Glutamatergic neuron (in vitro differentiated cells): ENCODE measurements at regions not wholly inside any gene's neighbourhood (a gene's known extent, or its start where the extent isn't known, plus 50 kb on each side); places are given as distances from the start of the nearest gene placed in this dataset.
"Not testable (repeated sequence)": the region's sequence is repeated elsewhere in the genome, so short reads cannot be mapped to it uniquely, and the experiment has no call there.

Experiments
- DNase-seq: peaks from one replicate; pipeline ENCODE4 v3.0.0; 2022
- H3K27ac Mint-ChIP-seq: one replicate; pipeline ENCODE4 v1.8.0; 2020; ENCODE audit warnings: mild to moderate bottlenecking, mixed read lengths, inconsistent platforms; ENCODE audit not compliant: unreplicated experiment
- H3K27me3 Mint-ChIP-seq: one replicate; pipeline ENCODE4 v1.8.0; 2020; ENCODE audit warnings: mild to moderate bottlenecking, moderate library complexity, mixed read lengths, inconsistent platforms; ENCODE audit not compliant: unreplicated experiment
- H3K36me3 Mint-ChIP-seq: one replicate; pipeline ENCODE4 v1.8.0; 2020; ENCODE audit warnings: mild to moderate bottlenecking, mixed read lengths, inconsistent platforms; ENCODE audit not compliant: unreplicated experiment
- H3K4me1 Mint-ChIP-seq: one replicate; pipeline ENCODE4 v1.8.0; 2020; ENCODE audit warnings: mild to moderate bottlenecking, low read depth, mixed read lengths, inconsistent platforms; ENCODE audit not compliant: unreplicated experiment
- H3K4me3 Mint-ChIP-seq: one replicate; pipeline ENCODE4 v1.8.0; 2020; ENCODE audit warnings: mild to moderate bottlenecking, mixed read lengths, inconsistent platforms; ENCODE audit not compliant: unreplicated experiment
- H3K9me3 Mint-ChIP-seq: one replicate; pipeline ENCODE4 v1.8.0; 2020; ENCODE audit warnings: mild to moderate bottlenecking, moderate library complexity, mixed read lengths, inconsistent platforms; ENCODE audit not compliant: unreplicated experiment
- TF ChIP-seq, protein P1 (sequence below): fragments of 200-600 bp; sonication (generic); IDR thresholded peaks from one replicate; pipeline ENCODE4 v1.5.0; 2021; ENCODE audit not compliant: partially characterized antibody, unreplicated experiment

- Mint-ChIP-seq H3K9me3 (peaks cover 1% of the 10 kb centered on the region), H3K36me3 (no peaks in the 10 kb centered on the region)
- TF ChIP-seq, protein P1, sequence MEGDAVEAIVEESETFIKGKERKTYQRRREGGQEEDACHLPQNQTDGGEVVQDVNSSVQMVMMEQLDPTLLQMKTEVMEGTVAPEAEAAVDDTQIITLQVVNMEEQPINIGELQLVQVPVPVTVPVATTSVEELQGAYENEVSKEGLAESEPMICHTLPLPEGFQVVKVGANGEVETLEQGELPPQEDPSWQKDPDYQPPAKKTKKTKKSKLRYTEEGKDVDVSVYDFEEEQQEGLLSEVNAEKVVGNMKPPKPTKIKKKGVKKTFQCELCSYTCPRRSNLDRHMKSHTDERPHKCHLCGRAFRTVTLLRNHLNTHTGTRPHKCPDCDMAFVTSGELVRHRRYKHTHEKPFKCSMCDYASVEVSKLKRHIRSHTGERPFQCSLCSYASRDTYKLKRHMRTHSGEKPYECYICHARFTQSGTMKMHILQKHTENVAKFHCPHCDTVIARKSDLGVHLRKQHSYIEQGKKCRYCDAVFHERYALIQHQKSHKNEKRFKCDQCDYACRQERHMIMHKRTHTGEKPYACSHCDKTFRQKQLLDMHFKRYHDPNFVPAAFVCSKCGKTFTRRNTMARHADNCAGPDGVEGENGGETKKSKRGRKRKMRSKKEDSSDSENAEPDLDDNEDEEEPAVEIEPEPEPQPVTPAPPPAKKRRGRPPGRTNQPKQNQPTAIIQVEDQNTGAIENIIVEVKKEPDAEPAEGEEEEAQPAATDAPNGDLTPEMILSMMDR, result no peak
Observed at GRCh38 chr17:56723421-56723820, 110.3 kb downstream of the C17orf67 start.

DNA sequence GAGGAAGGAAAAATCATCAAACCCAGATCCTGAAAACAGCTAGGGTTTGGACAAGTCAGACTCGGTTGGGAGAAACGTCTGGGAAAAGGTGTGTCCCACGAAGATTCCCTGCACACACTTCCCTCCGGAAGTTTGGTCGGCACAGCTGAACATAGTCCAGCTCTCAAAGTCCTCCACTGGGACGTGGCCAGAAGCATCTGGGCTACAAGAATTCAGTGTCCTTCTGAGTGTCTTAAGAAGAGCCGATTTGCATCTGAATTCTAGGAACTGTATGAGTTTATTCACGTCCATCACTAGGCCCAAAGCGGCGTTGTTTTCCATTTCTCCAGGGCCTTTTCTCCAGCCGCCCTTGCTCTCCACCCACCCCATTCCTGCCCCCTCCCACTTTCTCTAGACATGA lies 109.1 kb downstream of the C17orf67 start:
- DNase-seq, result no peak
- no peaks in the 10 kb centered on the region for H3K36me3 Mint-ChIP-seq
- peaks cover 1% of the 10 kb centered on the region for H3K9me3 Mint-ChIP-seq
- H3K27me3 Mint-ChIP-seq, result peaks cover 4% of the 10 kb centered on the region
- no peak overlapping the region for H3K27ac Mint-ChIP-seq
- TF ChIP-seq, protein P1, result no peak
- H3K4me1 Mint-ChIP-seq, result no peaks in the 10 kb centered on the region
- H3K4me3 Mint-ChIP-seq, result no peak overlapping the region

More at GRCh38 chr17:56723421-56723820, 110.3 kb downstream of the C17orf67 start:
- no peak overlapping the region for H3K27ac Mint-ChIP-seq
- DNase-seq, result no peak
- peaks cover 4% of the 10 kb centered on the region for H3K27me3 Mint-ChIP-seq
- H3K4me3 Mint-ChIP-seq, result no peak overlapping the region
- H3K4me1 Mint-ChIP-seq, result no peaks in the 10 kb centered on the region

DNA sequence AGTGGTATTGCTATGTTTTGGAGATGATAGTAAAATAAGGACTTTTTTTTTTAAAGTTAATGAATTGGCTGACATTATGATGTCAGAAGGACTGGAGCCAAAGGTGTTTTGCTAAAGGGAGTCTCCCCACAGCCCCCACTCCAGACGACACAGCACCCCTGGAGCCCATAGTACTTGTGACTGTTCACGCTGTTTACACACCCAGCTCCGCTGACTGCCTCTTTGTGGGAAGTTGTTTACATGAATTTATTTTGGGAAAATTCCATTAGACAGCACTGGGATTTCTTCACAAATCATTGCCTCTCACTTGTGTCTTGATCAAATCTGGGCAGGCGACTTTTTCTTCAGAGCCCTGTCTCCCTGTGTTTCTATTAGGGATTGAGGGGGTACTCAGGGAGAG lies 108.6 kb downstream of the C17orf67 start:
- no peaks in the 10 kb centered on the region for H3K4me1 Mint-ChIP-seq
- DNase-seq, result no peak
- no peaks in the 10 kb centered on the region for H3K36me3 Mint-ChIP-seq
- peaks cover 1% of the 10 kb centered on the region for H3K9me3 Mint-ChIP-seq
- no peak overlapping the region for H3K27ac Mint-ChIP-seq
- H3K4me3 Mint-ChIP-seq, result no peak overlapping the region
- peaks cover 4% of the 10 kb centered on the region for H3K27me3 Mint-ChIP-seq
- TF ChIP-seq, protein P1, result no peak

DNA sequence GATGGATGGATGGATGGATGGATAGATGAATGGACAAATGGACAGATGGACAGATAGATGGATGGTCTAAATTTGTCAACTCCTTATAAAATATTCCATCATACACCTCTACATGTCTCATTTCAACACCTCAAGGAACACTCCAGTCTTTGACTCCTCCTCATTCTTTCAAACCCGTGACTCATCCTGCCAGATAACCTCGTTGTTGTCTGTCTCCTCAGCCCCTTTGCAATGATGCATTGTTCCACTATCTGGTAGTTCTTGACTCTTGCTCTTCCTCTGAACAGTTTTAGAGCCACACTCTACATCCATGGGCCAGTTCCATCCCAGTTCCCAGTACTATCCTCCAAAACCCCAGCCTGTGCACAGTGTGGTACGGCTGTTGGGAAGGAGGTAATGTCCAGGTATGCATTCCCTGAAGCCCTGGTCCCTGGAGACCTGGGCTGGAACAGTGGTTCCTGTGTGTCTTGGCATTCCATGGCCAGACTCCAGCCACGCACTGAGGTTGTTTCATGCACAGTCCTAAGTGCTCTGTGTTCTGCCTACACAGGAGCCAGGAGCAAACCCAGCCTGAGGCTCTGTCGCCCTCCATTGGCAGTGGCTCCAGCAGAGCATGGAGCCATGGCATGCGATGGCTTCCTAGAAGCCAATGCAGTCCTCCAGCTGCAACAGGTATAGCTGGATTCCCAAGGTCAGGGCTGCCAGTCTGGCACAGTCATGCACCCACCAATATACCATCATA lies 105.7 kb downstream of the C17orf67 start:
- H3K27ac Mint-ChIP-seq, result no peak overlapping the region
- no peak for DNase-seq
- H3K9me3 Mint-ChIP-seq, result peaks cover 1% of the 10 kb centered on the region
- no peaks in the 10 kb centered on the region for H3K36me3 Mint-ChIP-seq
- TF ChIP-seq, protein P1, result no peak
- H3K27me3 Mint-ChIP-seq, result peaks cover 3% of the 10 kb centered on the region
- H3K4me3 Mint-ChIP-seq, result no peak overlapping the region
- no peaks in the 10 kb centered on the region for H3K4me1 Mint-ChIP-seq

DNA sequence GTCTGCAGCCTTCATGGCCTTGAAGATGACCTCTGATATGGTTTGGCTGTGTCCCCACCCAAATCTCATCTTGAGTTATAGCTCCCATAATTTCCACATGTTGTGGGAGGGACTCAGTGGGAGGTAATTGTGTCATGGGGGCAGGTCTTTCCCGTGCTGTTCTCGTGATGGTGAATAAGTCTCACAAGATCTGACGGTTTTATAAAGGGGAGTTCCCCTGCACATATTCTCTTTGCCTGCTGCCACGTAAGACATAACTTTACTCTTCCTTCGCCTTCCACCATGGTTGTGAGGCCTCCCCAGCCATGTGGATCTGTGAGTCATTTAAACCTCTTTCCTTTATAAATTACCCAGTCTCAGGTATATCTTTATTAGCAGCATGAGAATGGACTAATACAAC lies 102.6 kb downstream of the C17orf67 start:
- H3K4me3 Mint-ChIP-seq, result not testable (repeated sequence)

More for the DNA sequence above, 102.6 kb downstream of the C17orf67 start:
- not testable (repeated sequence) for H3K4me1 Mint-ChIP-seq, DNase-seq, H3K27me3 Mint-ChIP-seq, H3K36me3 Mint-ChIP-seq, H3K27ac Mint-ChIP-seq, H3K9me3 Mint-ChIP-seq
